K562 (cell line): ENCODE measurements at regions not wholly inside any gene's neighbourhood (a gene's known extent, or its start where the extent isn't known, plus 50 kb on each side); places are given as distances from the start of the nearest gene placed in this dataset.

ENCODE experiments used
- CEBPB ChIP-seq: fragments of 450-650 bp; IDR thresholded peaks from 2 replicates; pipeline ENCODE4 v1.6.1; 2016; ENCODE audit warnings: missing genetic modification characterization, missing compliant biosample characterization
- ILK ChIP-seq: fragments of 450-650 bp; IDR thresholded peaks from 2 replicates; pipeline ENCODE4 v1.6.1; 2016; ENCODE audit warnings: missing genetic modification characterization, low read depth, mild to moderate bottlenecking, missing compliant biosample characterization, moderate library complexity, borderline replicate concordance
- KDM1A ChIP-seq, 2 experiments: fragments of 450-650 bp; IDR thresholded peaks; 2 replicates each; pipeline ENCODE4 v1.6.1; 2016; ENCODE audit warnings: mild to moderate bottlenecking in 2 of 2
- PHF21A ChIP-seq: fragments of 450-650 bp; IDR thresholded peaks from 2 replicates; pipeline ENCODE4 v1.6.1; 2017; ENCODE audit warnings: low read depth, borderline replicate concordance
- SETDB1 ChIP-seq: IDR thresholded peaks from one replicate; pipeline ENCODE4 v1.6.1; 2012; ENCODE audit warnings: low read length, control low read depth, inconsistent platforms
- ZNF274 ChIP-seq: IDR thresholded peaks from 2 replicates; pipeline ENCODE4 v1.6.1; 2011; ENCODE audit warnings: low read depth, mild to moderate bottlenecking, low read length, moderate library complexity, borderline replicate concordance

DNA sequence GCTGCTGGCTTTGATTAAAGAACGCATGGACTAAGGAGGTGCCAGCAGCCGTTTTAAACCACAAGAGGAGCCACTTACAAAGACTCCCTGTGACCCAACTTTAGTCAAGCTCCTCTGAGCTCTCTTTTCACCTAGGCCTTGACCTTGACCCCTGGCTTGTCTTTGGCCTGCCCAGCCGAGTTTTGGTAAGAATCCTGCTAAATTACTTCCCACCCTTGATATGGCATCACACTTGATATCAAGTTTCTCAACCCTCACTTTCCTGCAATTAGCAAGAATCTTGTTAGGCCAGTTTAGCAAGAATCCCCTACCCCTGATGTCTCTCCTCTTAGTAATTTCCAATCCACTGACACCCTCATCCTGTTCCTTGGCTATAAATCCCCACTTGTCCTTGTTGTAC is 232.8 kb upstream of the SALL1 start:
- TF ChIP-seq KDM1A (IDR thresholded peaks at IDR 0.05) (no peak), PHF21A (no peak), SETDB1 (no peak), ILK (no peak), ZNF274 (no peak), CEBPB (no peak)
